ENCODE measurements at regions not wholly inside any gene's neighbourhood (a gene's known extent, or its start where the extent isn't known, plus 50 kb on each side); places are given as distances from the start of the nearest gene placed in this dataset.
"Not testable (repeated sequence)": the region's sequence is repeated elsewhere in the genome, so short reads cannot be mapped to it uniquely, and the experiment has no call there.

- TF ChIP-seq CTCF (IDR thresholded peaks at IDR 0.05; ENCODE audit: low read depth, low read length, missing control alignments): no peak
- no peak overlapping the region for H3K4me3 ChIP-seq (ENCODE audit: low read depth, low read length)
- no peak for DNase-seq (ENCODE audit: low read depth)
- in situ Hi-C loops (cut with HindIII; ENCODE audit: low sequenced_read_pairs): no loop called here
These were observed 374.5 kb downstream of the KCNRG start for GRCh38 chr13:50389726-50390125.

DNA sequence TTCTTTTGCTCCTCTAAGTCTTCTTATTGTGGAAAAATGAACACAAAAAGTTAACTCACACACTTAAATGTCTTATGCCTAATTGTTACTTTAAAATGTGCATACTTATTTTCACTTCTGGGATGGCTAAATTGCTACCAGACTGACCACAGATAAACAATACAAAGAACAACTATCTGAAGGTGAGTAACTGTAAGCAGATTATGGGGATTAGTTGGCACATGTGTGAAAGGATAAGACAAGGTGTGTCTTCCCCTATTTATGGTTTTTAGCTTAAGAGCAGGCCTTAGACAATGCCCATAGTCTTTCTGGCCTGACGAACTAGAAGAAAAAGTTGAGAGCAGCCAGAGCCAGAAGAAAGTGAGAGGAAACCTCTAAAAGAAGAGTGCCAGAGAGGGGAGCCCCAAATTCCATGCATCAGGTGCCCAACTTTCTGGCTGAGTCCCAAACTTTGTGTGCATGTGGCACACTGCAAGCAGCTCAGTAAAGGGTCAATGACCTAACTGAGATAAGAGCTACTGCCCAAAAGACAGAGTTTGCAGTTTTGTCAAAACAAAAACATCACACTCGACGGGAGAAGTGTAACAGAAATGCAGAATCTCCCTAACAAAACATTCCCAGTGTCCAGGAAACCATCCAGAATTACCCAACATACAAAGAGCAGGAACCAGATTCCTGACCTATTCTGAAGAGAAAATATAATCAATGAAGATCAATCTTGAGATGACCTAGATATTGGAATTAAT, 375.4 kb downstream of the KCNRG start:
- in situ Hi-C loops (cut with HindIII; ENCODE audit: low sequenced_read_pairs): no loop called here
- no peak for DNase-seq (ENCODE audit: low read depth)
- no peak overlapping the region for H3K4me3 ChIP-seq (ENCODE audit: low read depth, low read length)
- no peak for TF ChIP-seq CTCF (IDR thresholded peaks at IDR 0.05; ENCODE audit: low read depth, low read length, missing control alignments)

GRCh38 chr13:50392977-50393376, 377.7 kb downstream of the KCNRG start:
- in situ Hi-C loops (cut with HindIII; ENCODE audit: low sequenced_read_pairs): no loop called here
- DNase-seq (ENCODE audit: low read depth): no peak
- H3K4me3 ChIP-seq (ENCODE audit: low read depth, low read length): no peak overlapping the region
- TF ChIP-seq CTCF (IDR thresholded peaks at IDR 0.05; ENCODE audit: low read depth, low read length, missing control alignments): no peak

- no peak for DNase-seq (ENCODE audit: low read depth)
- H3K4me3 ChIP-seq (ENCODE audit: low read depth, low read length): no peak overlapping the region
- in situ Hi-C loops (cut with HindIII; ENCODE audit: low sequenced_read_pairs): no loop called here
- TF ChIP-seq CTCF (IDR thresholded peaks at IDR 0.05; ENCODE audit: low read depth, low read length, missing control alignments): no peak
These were observed 378.4 kb downstream of the KCNRG start for GRCh38 chr13:50393628-50394027.

- no peak for DNase-seq (ENCODE audit: low read depth)
- H3K4me3 ChIP-seq (ENCODE audit: low read depth, low read length): no peak overlapping the region
- no peak for TF ChIP-seq CTCF (IDR thresholded peaks at IDR 0.05; ENCODE audit: low read depth, low read length, missing control alignments)
- in situ Hi-C loops (cut with HindIII; ENCODE audit: low sequenced_read_pairs): no loop called here
These were observed 380.8 kb downstream of the KCNRG start for GRCh38 chr13:50396001-50396400.

- in situ Hi-C loops (cut with HindIII; ENCODE audit: low sequenced_read_pairs); DNase-seq (ENCODE audit: low read depth); H3K4me3 ChIP-seq (ENCODE audit: low read depth, low read length): not testable (repeated sequence)
These were observed 381.4 kb downstream of the KCNRG start for GRCh38 chr13:50396618-50397017.

- no peak overlapping the region for H3K4me3 ChIP-seq (ENCODE audit: low read depth, low read length)
- no peak for DNase-seq (ENCODE audit: low read depth)
- no peak for TF ChIP-seq CTCF (IDR thresholded peaks at IDR 0.05; ENCODE audit: low read depth, low read length, missing control alignments)
- in situ Hi-C loops (cut with HindIII; ENCODE audit: low sequenced_read_pairs): no loop called here
These were observed 384.9 kb downstream of the KCNRG start for GRCh38 chr13:50400035-50400726.

Data from astrocyte of the cerebellum (primary cell).